ENCODE measurements at regions not wholly inside any gene's neighbourhood (a gene's known extent, or its start where the extent isn't known, plus 50 kb on each side); places are given as distances from the start of the nearest gene placed in this dataset.

DNA sequence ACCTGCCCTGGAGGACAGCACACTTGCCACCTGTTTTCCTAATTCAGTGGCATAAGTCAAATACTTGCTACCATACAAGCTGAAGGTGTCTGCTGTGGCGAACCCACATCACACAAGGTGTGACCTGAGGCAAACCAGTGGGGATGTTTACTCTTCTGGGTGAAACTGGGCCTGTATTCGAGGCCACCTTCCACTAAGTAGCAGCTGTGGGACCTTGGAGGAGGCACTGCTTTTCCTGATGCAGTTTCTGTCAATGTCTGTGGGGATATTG, 927.4 kb downstream of the BRD1 start:
- TF ChIP-seq, protein P1, sequence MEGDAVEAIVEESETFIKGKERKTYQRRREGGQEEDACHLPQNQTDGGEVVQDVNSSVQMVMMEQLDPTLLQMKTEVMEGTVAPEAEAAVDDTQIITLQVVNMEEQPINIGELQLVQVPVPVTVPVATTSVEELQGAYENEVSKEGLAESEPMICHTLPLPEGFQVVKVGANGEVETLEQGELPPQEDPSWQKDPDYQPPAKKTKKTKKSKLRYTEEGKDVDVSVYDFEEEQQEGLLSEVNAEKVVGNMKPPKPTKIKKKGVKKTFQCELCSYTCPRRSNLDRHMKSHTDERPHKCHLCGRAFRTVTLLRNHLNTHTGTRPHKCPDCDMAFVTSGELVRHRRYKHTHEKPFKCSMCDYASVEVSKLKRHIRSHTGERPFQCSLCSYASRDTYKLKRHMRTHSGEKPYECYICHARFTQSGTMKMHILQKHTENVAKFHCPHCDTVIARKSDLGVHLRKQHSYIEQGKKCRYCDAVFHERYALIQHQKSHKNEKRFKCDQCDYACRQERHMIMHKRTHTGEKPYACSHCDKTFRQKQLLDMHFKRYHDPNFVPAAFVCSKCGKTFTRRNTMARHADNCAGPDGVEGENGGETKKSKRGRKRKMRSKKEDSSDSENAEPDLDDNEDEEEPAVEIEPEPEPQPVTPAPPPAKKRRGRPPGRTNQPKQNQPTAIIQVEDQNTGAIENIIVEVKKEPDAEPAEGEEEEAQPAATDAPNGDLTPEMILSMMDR (IDR thresholded peaks at IDR 0.05; ENCODE audit: extremely low read depth, missing control alignments): no peak
- no peak for DNase-seq (ENCODE audit: low spot score)

DNA sequence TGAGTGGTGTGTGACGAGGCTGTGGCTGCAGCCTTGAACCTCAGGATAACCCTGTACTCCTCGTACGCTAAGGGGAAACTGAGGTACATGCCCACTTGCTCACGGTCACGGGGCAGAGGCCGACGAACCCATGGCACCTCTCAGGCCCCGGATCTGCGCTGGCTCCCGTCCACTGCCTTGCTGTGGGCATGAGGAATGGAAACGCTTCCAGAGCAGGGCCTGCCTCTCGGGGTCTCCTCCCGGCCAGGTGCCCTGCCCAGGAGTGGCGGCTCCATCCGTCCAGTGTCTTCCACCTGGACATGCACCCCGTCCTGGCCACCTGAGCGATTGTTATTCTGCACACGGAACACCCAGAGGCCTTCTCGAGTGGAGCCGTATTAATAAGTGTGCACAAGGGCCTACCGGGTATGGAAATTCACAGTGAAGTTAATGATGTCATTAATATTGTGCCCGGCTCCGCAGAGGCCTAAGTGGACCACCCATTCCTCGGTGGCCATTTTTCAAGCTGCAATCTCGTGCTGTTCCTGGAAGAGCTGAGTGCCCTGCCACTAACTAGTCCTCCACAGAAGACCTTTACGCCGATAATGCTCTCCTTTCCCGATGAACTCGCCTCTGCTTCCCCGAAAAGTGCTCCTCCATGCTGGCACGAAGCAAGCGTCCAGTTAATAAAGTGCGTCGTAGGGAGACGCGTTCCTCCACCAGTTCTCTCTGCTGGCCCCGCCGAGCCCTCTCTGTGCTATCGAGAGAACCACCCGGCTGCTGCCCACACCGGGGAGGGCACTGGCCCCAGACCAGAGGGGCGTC, 927.9 kb downstream of the BRD1 start:
- no peak for DNase-seq (ENCODE audit: low spot score)
- TF ChIP-seq, protein P1 (IDR thresholded peaks at IDR 0.05; ENCODE audit: extremely low read depth, missing control alignments): no peak

DNA sequence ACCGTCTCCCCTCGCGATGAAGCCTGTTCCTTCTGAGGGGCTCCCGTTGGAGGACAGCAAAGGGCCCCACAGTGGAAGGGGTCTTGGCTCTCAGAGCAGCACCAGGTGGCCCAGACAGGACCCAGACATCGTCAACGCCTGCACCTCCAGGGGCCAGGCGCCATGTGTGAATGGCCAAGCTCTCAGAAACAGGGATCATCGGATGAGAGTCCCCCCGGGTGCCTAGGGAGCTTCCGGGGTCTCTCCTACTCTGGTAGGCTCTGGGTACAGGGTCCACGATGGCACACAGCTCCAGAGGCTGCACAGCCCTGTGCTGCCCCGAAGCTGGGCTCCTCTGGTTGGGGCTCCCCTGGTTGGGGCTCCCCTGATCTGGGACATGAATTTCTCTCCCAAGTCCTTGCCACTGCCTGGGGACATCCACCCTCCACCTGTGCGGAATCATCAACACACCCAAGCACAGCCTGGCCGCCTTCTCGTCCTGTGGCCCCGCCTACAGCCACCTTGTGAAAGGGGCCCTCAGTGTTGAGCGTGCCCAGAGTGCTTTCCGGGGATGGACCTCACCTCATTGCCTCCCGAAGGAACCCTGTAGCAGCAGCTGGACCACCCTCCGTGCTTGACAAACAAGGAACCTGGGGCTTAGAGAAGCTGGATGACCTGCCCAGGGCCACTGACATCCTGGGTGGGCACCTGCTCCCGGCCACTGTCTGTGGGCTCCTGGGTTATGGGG, 929.0 kb downstream of the BRD1 start:
- no peak for DNase-seq (ENCODE audit: low spot score)
- TF ChIP-seq, protein P1 (IDR thresholded peaks at IDR 0.05; ENCODE audit: extremely low read depth, missing control alignments): no peak

DNA sequence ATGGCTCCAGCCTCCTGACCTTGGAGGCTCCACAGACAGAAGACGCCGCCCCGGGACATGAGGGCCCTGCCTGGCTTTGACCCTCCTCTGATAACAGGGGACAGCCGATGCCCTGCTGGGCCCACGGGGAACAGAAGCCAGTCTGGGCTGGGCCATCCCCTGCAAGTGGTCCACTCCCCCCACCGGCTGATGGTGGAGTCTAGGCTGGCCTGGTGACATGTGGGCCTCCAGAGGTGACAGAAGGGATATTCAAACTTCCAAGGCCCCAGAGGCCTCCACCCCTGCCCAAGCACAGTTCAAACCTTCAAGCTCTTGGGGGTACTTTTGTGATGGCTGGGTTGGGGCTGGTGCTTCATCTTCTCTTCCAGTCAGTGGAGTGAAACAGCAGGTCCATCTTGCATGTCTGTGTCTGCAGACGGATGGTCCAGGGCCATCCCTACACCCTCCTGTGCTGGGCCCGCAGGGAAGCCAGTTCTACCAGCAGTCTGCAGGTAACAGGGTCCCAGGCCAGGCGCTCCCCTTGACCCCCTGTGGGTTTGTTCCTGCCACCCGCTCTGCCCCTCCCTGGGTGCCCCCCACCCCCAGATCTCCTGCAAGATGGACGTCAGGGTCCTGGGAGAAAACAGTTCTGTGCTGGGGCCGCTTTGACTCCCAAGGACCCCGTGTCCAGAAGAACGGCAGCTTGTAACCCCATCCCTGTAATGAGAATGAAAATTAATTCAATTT, 929.9 kb downstream of the BRD1 start:
- no peak for DNase-seq (ENCODE audit: low spot score)
- TF ChIP-seq, protein P1 (IDR thresholded peaks at IDR 0.05; ENCODE audit: extremely low read depth, missing control alignments): no peak

DNA sequence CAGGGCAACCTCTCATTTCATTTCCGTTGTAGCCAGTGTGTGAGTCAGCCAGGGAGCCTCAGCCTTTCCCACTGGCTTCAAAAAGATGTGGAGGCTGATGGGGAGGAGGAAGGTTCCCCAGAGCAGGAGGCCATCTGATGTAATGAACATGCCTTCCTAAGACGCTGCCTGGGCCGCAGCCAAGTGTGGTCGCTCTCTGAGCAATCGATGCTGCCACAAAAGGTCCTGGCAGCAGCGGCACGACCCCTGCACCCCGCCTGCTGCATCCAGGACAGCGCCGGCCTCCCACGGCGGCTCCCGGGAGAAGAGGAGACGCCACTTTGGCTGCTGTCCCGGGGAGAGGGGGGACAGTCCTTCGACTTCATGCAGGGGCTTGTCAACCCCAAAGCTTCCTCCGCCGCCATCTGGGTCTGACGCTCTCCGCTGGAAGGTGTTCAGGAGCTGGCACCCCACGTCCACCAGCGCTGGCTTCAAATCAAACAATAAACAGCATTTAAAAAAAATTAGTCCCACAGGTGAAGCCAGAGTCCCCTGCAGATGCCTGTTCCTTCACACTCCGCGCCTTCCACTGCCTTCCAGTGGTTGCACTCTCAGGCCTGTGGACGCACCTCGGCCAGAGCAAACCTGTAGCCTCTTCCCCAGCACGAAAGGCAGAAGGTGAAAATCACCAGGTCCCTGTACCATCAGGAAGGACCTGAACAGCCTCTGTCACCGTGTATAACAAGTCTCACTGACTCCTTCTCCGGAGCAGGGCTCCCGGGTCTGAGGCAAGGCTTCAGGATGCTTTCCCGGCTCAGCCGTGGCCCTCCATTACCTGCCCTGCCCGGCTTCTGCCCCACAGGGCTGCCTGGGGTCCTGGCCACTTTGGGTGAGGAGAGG, 930.7 kb downstream of the BRD1 start:
- no peak for DNase-seq (ENCODE audit: low spot score)

DNA sequence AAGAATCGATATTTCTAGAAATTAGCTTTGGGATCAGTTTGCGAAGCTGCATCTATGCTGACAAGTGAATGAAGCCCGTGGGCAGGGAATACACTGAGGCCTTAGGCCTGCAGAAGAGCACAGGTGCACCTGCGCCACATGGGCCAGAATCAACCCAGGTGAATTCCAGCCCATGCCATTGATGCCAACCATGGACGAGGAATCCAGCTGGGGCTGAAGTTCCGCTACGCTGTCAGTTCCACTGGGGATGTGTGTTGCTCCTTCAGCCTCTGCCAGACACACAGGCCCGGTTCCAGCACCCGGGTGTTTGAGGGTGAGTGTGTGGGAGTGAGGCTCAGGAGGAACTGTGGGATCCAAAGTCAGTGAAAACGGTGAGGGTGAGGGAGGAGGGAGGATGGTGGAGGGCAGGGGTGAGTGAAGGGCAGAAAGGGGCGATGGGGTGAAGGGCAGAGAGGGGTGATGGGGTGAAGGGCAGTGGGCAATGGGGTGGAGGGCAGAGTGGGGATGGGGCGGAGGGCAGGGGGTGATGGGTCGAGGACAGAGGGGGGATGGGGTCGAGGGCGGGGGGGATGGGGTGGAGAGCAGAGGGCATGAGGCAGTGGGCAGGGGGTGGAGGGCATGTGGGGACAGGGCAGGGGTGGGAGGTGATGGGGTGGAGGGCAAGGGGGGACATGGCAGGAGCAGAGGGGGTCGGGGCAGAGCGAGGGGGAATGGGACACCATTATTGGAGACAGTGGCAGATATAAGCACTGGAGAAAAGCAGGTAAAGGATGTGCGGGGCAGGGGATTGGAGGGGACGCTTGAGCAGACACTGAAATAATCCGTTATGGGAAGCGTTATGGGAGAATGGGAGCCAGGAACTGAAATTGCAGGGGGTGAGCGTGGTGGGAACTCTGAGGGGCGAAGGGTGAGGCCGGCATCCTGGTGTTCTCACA, 931.6 kb downstream of the BRD1 start:
- DNase-seq (ENCODE audit: low spot score): no peak
- TF ChIP-seq, protein P1 (IDR thresholded peaks at IDR 0.05; ENCODE audit: extremely low read depth, missing control alignments): no peak

More for the DNA sequence above, 930.7 kb downstream of the BRD1 start:
- TF ChIP-seq, protein P1 (IDR thresholded peaks at IDR 0.05; ENCODE audit: extremely low read depth, missing control alignments): no peak

Data from GM20000 (cell line).